ENCODE measurements at regions not wholly inside any gene's neighbourhood (a gene's known extent, or its start where the extent isn't known, plus 50 kb on each side); places are given as distances from the start of the nearest gene placed in this dataset.

DNA sequence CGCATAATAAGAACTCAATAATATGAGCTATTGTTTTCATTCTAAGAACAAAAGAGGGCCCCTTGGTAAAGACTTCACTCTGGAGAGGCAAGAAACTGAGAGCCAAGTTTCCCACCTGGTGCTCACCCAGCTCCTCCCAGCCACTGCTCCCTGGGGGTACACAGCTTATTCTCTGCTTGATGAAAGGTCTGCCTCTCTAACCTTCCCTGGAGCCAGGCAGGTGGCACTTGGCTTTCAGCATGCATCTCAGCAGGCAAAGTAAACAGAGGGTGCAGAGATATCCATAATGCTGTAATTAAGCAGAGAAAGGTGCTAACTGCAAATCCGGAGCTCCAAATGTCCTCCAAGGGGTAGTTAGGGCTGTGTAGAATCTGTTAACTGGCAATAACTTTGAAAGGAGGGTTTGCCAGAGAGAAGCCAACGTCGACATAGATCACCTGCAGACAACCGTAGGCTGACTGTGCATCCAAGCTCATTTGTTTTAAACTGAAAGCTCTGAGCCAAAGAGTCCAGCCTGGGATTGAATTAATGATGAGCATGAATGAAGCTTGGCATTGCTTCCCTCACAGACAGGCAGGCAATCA is 159.6 kb upstream of the PROK2 start:
- no peak overlapping the region for H3K4me3 ChIP-seq (ENCODE audit: low read depth in 2 of 2, low read length in 2 of 2)
- ChIA-PET POLR2A (no interaction called here), CTCF (no interaction called here)
- no peak overlapping the region for H3K27ac ChIP-seq (ENCODE audit: low read length)
- H3K9me3 ChIP-seq (ENCODE audit: control insufficient read depth, insufficient read depth, low read depth, low read length), result no peaks in the 10 kb centered on the region
- ATAC-seq, result no peak
- in situ Hi-C loops (cut with HindIII; ENCODE audit: low pct_unique_long_range_greater_than_20kb, low sequenced_read_pairs), result no loop called here
- H3K27me3 ChIP-seq (ENCODE audit: control insufficient read depth, insufficient read depth, low read length), result no peaks in the 10 kb centered on the region; the same call in 1 of the 2 replicates
- TF ChIP-seq, protein P1, sequence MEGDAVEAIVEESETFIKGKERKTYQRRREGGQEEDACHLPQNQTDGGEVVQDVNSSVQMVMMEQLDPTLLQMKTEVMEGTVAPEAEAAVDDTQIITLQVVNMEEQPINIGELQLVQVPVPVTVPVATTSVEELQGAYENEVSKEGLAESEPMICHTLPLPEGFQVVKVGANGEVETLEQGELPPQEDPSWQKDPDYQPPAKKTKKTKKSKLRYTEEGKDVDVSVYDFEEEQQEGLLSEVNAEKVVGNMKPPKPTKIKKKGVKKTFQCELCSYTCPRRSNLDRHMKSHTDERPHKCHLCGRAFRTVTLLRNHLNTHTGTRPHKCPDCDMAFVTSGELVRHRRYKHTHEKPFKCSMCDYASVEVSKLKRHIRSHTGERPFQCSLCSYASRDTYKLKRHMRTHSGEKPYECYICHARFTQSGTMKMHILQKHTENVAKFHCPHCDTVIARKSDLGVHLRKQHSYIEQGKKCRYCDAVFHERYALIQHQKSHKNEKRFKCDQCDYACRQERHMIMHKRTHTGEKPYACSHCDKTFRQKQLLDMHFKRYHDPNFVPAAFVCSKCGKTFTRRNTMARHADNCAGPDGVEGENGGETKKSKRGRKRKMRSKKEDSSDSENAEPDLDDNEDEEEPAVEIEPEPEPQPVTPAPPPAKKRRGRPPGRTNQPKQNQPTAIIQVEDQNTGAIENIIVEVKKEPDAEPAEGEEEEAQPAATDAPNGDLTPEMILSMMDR (IDR thresholded peaks at IDR 0.05), result no peak
- TF ChIP-seq TCF7L2 (IDR thresholded peaks at IDR 0.05; ENCODE audit: low read depth, low read length) (no peak), POLR2AphosphoS5 (IDR thresholded peaks at IDR 0.05; ENCODE audit: low read depth, low read length) (no peak), SIN3A (IDR thresholded peaks at IDR 0.05; ENCODE audit: borderline replicate concordance, insufficient read depth, low read depth, low read length) (no peak)
- TF ChIP-seq, protein P2, sequence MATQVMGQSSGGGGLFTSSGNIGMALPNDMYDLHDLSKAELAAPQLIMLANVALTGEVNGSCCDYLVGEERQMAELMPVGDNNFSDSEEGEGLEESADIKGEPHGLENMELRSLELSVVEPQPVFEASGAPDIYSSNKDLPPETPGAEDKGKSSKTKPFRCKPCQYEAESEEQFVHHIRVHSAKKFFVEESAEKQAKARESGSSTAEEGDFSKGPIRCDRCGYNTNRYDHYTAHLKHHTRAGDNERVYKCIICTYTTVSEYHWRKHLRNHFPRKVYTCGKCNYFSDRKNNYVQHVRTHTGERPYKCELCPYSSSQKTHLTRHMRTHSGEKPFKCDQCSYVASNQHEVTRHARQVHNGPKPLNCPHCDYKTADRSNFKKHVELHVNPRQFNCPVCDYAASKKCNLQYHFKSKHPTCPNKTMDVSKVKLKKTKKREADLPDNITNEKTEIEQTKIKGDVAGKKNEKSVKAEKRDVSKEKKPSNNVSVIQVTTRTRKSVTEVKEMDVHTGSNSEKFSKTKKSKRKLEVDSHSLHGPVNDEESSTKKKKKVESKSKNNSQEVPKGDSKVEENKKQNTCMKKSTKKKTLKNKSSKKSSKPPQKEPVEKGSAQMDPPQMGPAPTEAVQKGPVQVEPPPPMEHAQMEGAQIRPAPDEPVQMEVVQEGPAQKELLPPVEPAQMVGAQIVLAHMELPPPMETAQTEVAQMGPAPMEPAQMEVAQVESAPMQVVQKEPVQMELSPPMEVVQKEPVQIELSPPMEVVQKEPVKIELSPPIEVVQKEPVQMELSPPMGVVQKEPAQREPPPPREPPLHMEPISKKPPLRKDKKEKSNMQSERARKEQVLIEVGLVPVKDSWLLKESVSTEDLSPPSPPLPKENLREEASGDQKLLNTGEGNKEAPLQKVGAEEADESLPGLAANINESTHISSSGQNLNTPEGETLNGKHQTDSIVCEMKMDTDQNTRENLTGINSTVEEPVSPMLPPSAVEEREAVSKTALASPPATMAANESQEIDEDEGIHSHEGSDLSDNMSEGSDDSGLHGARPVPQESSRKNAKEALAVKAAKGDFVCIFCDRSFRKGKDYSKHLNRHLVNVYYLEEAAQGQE (IDR thresholded peaks at IDR 0.05; ENCODE audit: insufficient read depth in 1 of 2, low read depth in 2 of 2, low read length in 1 of 2), result no peak
- intact Hi-C loops (cut with micrococcal nuclease; ENCODE audit: unreplicated experiment), result no loop called here
- no peaks in the 10 kb centered on the region for H3K4me1 ChIP-seq (ENCODE audit: control insufficient read depth, insufficient read depth, low read length)
- no TSS peak for BruUV-seq (replicated peaks)
- no peaks in the 10 kb centered on the region for H3K36me3 ChIP-seq (ENCODE audit: control insufficient read depth, insufficient read depth, low read length)
- DNase-seq (ENCODE audit: low read depth, low spot score), result no peak

DNA sequence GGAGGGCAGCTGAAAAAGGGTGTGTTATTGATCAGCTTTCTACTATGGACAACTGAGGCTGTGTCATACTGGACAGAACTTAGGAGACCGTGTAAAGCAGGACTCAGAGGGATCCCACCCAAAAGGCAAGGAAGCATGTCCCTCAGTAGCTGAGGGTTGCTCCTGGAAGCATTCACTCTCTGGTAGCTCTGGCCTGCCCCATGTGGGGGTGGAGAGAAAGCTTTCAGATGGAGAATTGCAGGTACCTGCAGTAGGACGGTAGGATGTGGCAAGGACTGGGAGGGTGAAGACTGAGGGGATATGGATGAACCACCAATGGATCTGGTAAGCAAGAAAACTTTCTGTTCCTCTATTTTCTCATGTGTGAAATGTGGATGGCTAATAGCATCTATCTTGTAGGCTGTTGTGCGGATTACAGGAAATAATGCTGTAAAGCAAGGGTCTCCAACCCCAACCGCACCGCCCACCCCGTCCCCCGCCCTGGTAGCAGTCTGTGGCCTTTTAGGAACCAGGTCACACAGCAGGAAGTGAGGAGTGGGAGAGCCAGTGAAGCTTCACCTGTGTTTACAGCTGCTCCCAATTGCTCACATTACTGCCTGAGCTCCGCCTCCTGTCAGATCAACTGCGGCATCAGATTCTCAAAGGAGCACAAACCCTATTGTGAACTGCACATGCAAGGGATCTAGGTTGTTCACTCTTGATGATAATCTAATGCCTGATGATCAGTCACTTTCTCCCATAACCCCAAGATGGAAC is 157.7 kb upstream of the PROK2 start:
- no peak for TF ChIP-seq SIN3A (IDR thresholded peaks at IDR 0.05; ENCODE audit: borderline replicate concordance, insufficient read depth, low read depth, low read length)
- ChIA-PET POLR2A (no interaction called here), CTCF (no interaction called here)
- Histone ChIP-seq H3K4me3 (ENCODE audit: low read depth in 2 of 2, low read length in 2 of 2) (no peak overlapping the region), H3K27ac (ENCODE audit: low read length) (no peak overlapping the region), H3K4me1 (ENCODE audit: control insufficient read depth, insufficient read depth, low read length) (no peaks in the 10 kb centered on the region), H3K27me3 (ENCODE audit: control insufficient read depth, insufficient read depth, low read length) (no peaks in the 10 kb centered on the region; the same call in 1 of the 2 replicates), H3K36me3 (ENCODE audit: control insufficient read depth, insufficient read depth, low read length) (no peaks in the 10 kb centered on the region), H3K9me3 (ENCODE audit: control insufficient read depth, insufficient read depth, low read depth, low read length) (no peaks in the 10 kb centered on the region)
- no peak for ATAC-seq
- DNase-seq (ENCODE audit: low read depth, low spot score), result no peak
- BruUV-seq (replicated peaks), result no TSS peak
- intact Hi-C loops (cut with micrococcal nuclease; ENCODE audit: unreplicated experiment), result no loop called here
- in situ Hi-C loops (cut with HindIII; ENCODE audit: low pct_unique_long_range_greater_than_20kb, low sequenced_read_pairs), result no loop called here

DNA sequence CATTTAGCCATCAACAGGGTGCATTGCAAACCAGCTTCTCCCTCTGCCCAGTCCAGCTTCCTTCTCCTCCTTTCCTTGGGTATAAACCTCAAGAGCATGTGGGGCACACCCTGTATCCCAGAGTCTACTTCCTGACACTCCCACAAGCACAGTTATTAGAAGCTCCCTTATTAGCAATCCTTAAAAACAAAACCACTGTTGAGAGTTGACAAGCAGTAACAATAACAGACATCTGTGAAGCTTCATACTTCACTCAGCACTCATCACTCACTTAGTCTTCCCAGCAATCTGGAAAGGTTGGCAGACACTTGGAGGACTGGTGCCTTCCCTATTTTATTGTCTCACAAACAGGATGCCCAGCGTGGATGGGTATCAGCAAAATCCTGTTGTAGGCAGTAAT is 155.5 kb upstream of the PROK2 start:
- no TSS peak for BruUV-seq (replicated peaks)
- TF ChIP-seq SIN3A (IDR thresholded peaks at IDR 0.05; ENCODE audit: borderline replicate concordance, insufficient read depth, low read depth, low read length), result no peak
- TF ChIP-seq POLR2AphosphoS5 (IDR thresholded peaks at IDR 0.05; ENCODE audit: low read depth, low read length), result no peak
- TF ChIP-seq TCF7L2 (IDR thresholded peaks at IDR 0.05; ENCODE audit: low read depth, low read length), result no peak
- TF ChIP-seq, protein P2 (IDR thresholded peaks at IDR 0.05; ENCODE audit: insufficient read depth in 1 of 2, low read depth in 2 of 2, low read length in 1 of 2), result no peak
- TF ChIP-seq, protein P1 (IDR thresholded peaks at IDR 0.05), result no peak
- no peaks in the 10 kb centered on the region for H3K36me3 ChIP-seq (ENCODE audit: control insufficient read depth, insufficient read depth, low read length)

More for the DNA sequence above, 155.5 kb upstream of the PROK2 start:
- no peaks in the 10 kb centered on the region for H3K4me1 ChIP-seq (ENCODE audit: control insufficient read depth, insufficient read depth, low read length)
- in situ Hi-C loops (cut with HindIII; ENCODE audit: low pct_unique_long_range_greater_than_20kb, low sequenced_read_pairs) (no loop called here), intact Hi-C loops (cut with micrococcal nuclease; ENCODE audit: unreplicated experiment) (no loop called here)
- no peaks in the 10 kb centered on the region for H3K9me3 ChIP-seq (ENCODE audit: control insufficient read depth, insufficient read depth, low read depth, low read length)
- H3K4me3 ChIP-seq (ENCODE audit: low read depth in 2 of 2, low read length in 2 of 2), result no peak overlapping the region
- H3K27ac ChIP-seq (ENCODE audit: low read length), result no peak overlapping the region
- DNase-seq (ENCODE audit: low read depth, low spot score), result no peak
- ChIA-PET POLR2A (no interaction called here), CTCF (no interaction called here)
- no peaks in the 10 kb centered on the region; the same call in 1 of the 2 replicates for H3K27me3 ChIP-seq (ENCODE audit: control insufficient read depth, insufficient read depth, low read length)
- no peak for ATAC-seq
